A673 (cell line): ENCODE measurements at regions not wholly inside any gene's neighbourhood (a gene's known extent, or its start where the extent isn't known, plus 50 kb on each side); places are given as distances from the start of the nearest gene placed in this dataset.

Experiments
- BruUV-seq: library from RNA; stranded (reverse); fragments of 400-500 nt; replicated peaks from 2 replicates; lab custom pipeline; 2021; lab: Mats Ljungman, UMichigan
- CTCF ChIA-PET: fragments of 300-600 bp; sonication (Branson Sonifier 250); formaldehyde crosslinking; loops from one replicate; lab custom pipeline; 2022; ENCODE audit warnings: antibody characterized with exemption; lab: Charles Lee
- POLR2A ChIA-PET: fragments of 300-600 bp; sonication (Branson Sonifier 250); formaldehyde crosslinking; loops from one replicate; lab custom pipeline; 2022; ENCODE audit warnings: antibody characterized with exemption; ENCODE audit not compliant: low non-redundant PET; lab: Charles Lee
- DNase-seq: peaks from one replicate; pipeline ENCODE4 v3.0.0-alpha.2; 2015; ENCODE audit warnings: low spot score
- H3K27ac ChIP-seq: fragments of 200-600 bp; sonication (generic); 2 replicates; pipeline ENCODE4 v1.5.1; 2016; ENCODE audit warnings: mixed run types, low read depth, mild to moderate bottlenecking, mixed read lengths, antibody characterized with exemption, low read length; ENCODE audit not compliant: poor library complexity, severe bottlenecking
- H3K27me3 ChIP-seq: fragments of 200-600 bp; sonication (generic); replicated peaks from 2 replicates; pipeline ENCODE4 v1.6.1; 2017; ENCODE audit warnings: mixed run types, low read depth, mild to moderate bottlenecking, mixed read lengths, antibody characterized with exemption, low read length; ENCODE audit not compliant: insufficient read depth, poor library complexity
- H3K36me3 ChIP-seq: fragments of 200-600 bp; sonication (generic); 2 replicates; pipeline ENCODE4 v1.6.1; 2016; ENCODE audit warnings: mixed run types, mild to moderate bottlenecking, mixed read lengths, antibody characterized with exemption, low read length; ENCODE audit not compliant: insufficient read depth, poor library complexity, severe bottlenecking
- H3K4me1 ChIP-seq: fragments of 200-600 bp; sonication (generic); 2 replicates; pipeline ENCODE4 v1.6.1; 2017; ENCODE audit warnings: mixed run types, mild to moderate bottlenecking, mixed read lengths, antibody characterized with exemption, low read length; ENCODE audit not compliant: insufficient read depth, poor library complexity, severe bottlenecking
- H3K4me3 ChIP-seq: fragments of 200-600 bp; sonication (generic); 2 replicates; pipeline ENCODE4 v1.5.1; 2016; ENCODE audit warnings: low read depth, mixed run types, mild to moderate bottlenecking, mixed read lengths, low read length; ENCODE audit not compliant: poor library complexity, severe bottlenecking
- H3K9me3 ChIP-seq: fragments of 200-600 bp; sonication (generic); 2 replicates; pipeline ENCODE4 v1.6.1; 2016; ENCODE audit warnings: mixed run types, low read depth, mild to moderate bottlenecking, mixed read lengths, antibody characterized with exemption, low read length; ENCODE audit not compliant: poor library complexity, severe bottlenecking
- CTCF ChIP-seq: fragments of 300-800, 200-600 bp; sonication (generic); conservative IDR thresholded peaks from 2 replicates; pipeline ENCODE4 v1.5.1; 2017; ENCODE audit warnings: low read depth, mild to moderate bottlenecking, antibody characterized with exemption, low read length, moderate library complexity, mixed read lengths
- EZH2 ChIP-seq: fragments of 200-600 bp; sonication (generic); IDR thresholded peaks from 2 replicates; pipeline ENCODE4 v1.6.1; 2017; ENCODE audit warnings: borderline replicate concordance, low read depth, mild to moderate bottlenecking, mixed read lengths, antibody characterized with exemption, low read length; ENCODE audit not compliant: poor library complexity, severe bottlenecking
- intact Hi-C: fragments of 100-400 bp; cut with micrococcal nuclease; formaldehyde crosslinking; loops from one replicate; pipeline ENCODE4 v1.10.0; 2022; ENCODE audit not compliant: unreplicated experiment

GRCh38 chr11:71176812-71177211, 75.6 kb downstream of the SHANK2 start:
- no peaks in the 10 kb centered on the region for H3K27me3 ChIP-seq
- intact Hi-C loops = no loop called here
- POLR2A ChIA-PET = no interaction called here
- no peak overlapping the region for H3K27ac ChIP-seq
- no peaks in the 10 kb centered on the region for H3K4me1 ChIP-seq
- no peak for DNase-seq
- TF ChIP-seq EZH2 (no peak), CTCF (no peak)
- H3K4me3 ChIP-seq = no peak overlapping the region
- peaks cover 13% of the 10 kb centered on the region for H3K9me3 ChIP-seq
- BruUV-seq = no TSS peak
- H3K36me3 ChIP-seq = no peaks in the 10 kb centered on the region
- CTCF ChIA-PET = no interaction called here

GRCh38 chr11:71173709-71174108, 78.7 kb downstream of the SHANK2 start:
- ChIA-PET CTCF (no interaction called here), POLR2A (no interaction called here)
- Histone ChIP-seq H3K36me3 (no peaks in the 10 kb centered on the region), H3K27ac (no peak overlapping the region), H3K27me3 (no peaks in the 10 kb centered on the region), H3K9me3 (peaks cover 13% of the 10 kb centered on the region), H3K4me1 (no peaks in the 10 kb centered on the region), H3K4me3 (no peak overlapping the region)
- no TSS peak for BruUV-seq
- intact Hi-C loops = no loop called here
- no peak for DNase-seq
- TF ChIP-seq CTCF (no peak), EZH2 (no peak)

GRCh38 chr11:71172680-71173079, 79.7 kb downstream of the SHANK2 start:
- no TSS peak for BruUV-seq
- intact Hi-C loops = no loop called here

More at GRCh38 chr11:71172680-71173079, 79.7 kb downstream of the SHANK2 start:
- H3K9me3 ChIP-seq = peaks cover 13% of the 10 kb centered on the region
- H3K36me3 ChIP-seq = no peaks in the 10 kb centered on the region
- TF ChIP-seq EZH2 = no peak
- TF ChIP-seq CTCF = no peak
- no peak overlapping the region for H3K4me3 ChIP-seq
- H3K27me3 ChIP-seq = no peaks in the 10 kb centered on the region
- H3K4me1 ChIP-seq = no peaks in the 10 kb centered on the region
- POLR2A ChIA-PET = no interaction called here
- no peak overlapping the region for H3K27ac ChIP-seq
- DNase-seq = no peak
- CTCF ChIA-PET = no interaction called here
